ENCODE measurements at regions not wholly inside any gene's neighbourhood (a gene's known extent, or its start where the extent isn't known, plus 50 kb on each side); places are given as distances from the start of the nearest gene placed in this dataset.

DNA sequence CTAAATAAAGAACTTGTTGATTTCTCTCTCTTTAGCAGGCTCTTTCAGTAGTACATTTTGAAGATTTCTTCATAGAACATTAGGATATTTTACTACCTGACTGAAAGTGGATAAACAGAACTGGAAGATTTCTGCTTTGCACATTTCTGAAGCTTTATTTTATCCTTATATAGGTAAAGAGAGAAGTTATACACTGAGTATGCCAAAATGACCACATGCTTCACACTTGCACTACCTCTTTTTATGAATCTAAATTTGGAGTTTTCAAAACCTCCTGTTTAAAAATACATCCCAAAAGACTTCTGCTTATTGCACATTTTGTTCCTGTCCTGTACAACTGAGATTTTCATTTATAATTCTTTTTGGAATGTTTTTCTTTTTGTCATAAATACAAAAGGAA lies 197.4 kb upstream of the PRPS1L1 start:
- no peak for TF ChIP-seq SP2 (tag by site-specific recombination; IDR thresholded peaks at IDR 0.05)
- TF ChIP-seq ZBTB20 (tag by site-specific recombination; IDR thresholded peaks at IDR 0.05), result no peak
- TF ChIP-seq ZNF24 (tag by site-specific recombination; IDR thresholded peaks at IDR 0.05), result no peak
- TF ChIP-seq, protein P1, sequence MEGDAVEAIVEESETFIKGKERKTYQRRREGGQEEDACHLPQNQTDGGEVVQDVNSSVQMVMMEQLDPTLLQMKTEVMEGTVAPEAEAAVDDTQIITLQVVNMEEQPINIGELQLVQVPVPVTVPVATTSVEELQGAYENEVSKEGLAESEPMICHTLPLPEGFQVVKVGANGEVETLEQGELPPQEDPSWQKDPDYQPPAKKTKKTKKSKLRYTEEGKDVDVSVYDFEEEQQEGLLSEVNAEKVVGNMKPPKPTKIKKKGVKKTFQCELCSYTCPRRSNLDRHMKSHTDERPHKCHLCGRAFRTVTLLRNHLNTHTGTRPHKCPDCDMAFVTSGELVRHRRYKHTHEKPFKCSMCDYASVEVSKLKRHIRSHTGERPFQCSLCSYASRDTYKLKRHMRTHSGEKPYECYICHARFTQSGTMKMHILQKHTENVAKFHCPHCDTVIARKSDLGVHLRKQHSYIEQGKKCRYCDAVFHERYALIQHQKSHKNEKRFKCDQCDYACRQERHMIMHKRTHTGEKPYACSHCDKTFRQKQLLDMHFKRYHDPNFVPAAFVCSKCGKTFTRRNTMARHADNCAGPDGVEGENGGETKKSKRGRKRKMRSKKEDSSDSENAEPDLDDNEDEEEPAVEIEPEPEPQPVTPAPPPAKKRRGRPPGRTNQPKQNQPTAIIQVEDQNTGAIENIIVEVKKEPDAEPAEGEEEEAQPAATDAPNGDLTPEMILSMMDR (tag by site-specific recombination; IDR thresholded peaks at IDR 0.05), result no peak
- TF ChIP-seq, protein P2, sequence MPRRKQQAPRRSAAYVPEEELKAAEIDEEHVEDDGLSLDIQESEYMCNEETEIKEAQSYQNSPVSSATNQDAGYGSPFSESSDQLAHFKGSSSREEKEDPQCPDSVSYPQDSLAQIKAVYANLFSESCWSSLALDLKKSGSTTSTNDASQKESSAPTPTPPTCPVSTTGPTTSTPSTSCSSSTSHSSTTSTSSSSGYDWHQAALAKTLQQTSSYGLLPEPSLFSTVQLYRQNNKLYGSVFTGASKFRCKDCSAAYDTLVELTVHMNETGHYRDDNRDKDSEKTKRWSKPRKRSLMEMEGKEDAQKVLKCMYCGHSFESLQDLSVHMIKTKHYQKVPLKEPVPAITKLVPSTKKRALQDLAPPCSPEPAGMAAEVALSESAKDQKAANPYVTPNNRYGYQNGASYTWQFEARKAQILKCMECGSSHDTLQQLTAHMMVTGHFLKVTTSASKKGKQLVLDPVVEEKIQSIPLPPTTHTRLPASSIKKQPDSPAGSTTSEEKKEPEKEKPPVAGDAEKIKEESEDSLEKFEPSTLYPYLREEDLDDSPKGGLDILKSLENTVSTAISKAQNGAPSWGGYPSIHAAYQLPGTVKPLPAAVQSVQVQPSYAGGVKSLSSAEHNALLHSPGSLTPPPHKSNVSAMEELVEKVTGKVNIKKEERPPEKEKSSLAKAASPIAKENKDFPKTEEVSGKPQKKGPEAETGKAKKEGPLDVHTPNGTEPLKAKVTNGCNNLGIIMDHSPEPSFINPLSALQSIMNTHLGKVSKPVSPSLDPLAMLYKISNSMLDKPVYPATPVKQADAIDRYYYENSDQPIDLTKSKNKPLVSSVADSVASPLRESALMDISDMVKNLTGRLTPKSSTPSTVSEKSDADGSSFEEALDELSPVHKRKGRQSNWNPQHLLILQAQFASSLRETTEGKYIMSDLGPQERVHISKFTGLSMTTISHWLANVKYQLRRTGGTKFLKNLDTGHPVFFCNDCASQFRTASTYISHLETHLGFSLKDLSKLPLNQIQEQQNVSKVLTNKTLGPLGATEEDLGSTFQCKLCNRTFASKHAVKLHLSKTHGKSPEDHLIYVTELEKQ (tag by site-specific recombination; IDR thresholded peaks at IDR 0.05; ENCODE audit: borderline replicate concordance), result no peak
- TF ChIP-seq ZNF830 (tag by site-specific recombination; IDR thresholded peaks at IDR 0.05; ENCODE audit: low read depth), result no peak
